IPS-NIHi11 (cell line): ENCODE measurements at regions not wholly inside any gene's neighbourhood (a gene's known extent, or its start where the extent isn't known, plus 50 kb on each side); places are given as distances from the start of the nearest gene placed in this dataset.

Source experiments
- DNase-seq: peaks from one replicate; pipeline ENCODE4 v3.0.0; 2012; ENCODE audit warnings: mixed read lengths, low spot score

GRCh38 chr18:47601581-47602272 is 328.7 kb downstream of the SMAD2 start:
- DNase-seq, result peak; percentile 45

DNA sequence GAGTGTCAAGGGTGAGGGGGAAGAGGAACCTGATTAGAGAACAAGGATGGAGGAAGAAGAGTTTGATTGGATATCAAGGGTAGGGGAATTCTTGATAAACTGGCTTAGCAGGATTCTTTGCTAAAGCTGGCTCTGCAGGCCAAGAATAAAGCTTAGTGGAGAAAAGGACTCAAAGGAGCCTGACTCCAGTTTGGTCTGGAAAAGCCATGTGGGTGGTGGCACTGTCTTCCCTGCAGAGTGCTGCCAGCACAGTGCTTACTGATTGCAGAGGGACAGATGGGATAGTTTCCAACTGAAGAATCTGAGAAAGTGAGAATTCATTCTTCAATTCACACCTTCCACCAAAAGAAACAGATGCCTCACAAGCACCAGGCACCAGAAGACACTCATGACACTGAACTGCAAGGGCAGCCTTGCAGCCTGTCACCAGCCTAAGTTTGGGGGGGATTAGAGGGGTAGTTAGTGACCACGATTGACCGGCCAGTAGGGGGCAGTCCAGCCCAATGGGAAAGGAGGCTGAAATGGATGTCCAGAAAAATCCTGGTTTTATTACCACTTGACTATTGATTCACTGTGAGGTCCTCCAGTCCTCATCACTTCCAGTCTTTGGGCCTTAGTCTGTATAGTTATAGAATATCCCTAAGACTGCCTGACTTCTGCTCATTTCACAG is 334.5 kb downstream of the SMAD2 start:
- peak; percentile 38 for DNase-seq

- no peak for DNase-seq
Measured at GRCh38 chr18:47594621-47595086, 335.8 kb downstream of the SMAD2 start.

- DNase-seq, result no peak
Measured at GRCh38 chr18:47593744-47594472, 336.6 kb downstream of the SMAD2 start.

GRCh38 chr18:47591429-47591828 is 339.0 kb downstream of the SMAD2 start:
- no peak for DNase-seq

DNA sequence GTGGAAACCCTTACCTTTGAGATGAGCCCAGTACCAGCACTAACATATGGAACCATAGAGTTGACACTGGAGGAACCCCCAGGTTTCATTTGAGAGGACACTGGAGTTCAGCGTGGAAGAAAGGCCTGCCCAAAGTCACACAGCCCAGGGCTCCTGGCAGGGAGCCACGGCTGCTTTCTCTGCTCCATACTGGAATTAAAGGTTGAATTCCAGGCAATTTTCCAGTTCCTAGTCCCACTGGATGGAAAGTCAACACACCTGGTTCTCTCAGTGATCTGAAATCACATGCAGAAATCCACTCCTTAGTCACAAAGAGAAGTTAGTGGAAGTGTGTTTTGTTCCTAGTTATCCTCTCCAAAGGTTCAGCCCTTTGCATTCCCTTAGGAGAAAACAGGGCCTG is 336.1 kb upstream of the SKOR2 start:
- no peak for DNase-seq

DNA sequence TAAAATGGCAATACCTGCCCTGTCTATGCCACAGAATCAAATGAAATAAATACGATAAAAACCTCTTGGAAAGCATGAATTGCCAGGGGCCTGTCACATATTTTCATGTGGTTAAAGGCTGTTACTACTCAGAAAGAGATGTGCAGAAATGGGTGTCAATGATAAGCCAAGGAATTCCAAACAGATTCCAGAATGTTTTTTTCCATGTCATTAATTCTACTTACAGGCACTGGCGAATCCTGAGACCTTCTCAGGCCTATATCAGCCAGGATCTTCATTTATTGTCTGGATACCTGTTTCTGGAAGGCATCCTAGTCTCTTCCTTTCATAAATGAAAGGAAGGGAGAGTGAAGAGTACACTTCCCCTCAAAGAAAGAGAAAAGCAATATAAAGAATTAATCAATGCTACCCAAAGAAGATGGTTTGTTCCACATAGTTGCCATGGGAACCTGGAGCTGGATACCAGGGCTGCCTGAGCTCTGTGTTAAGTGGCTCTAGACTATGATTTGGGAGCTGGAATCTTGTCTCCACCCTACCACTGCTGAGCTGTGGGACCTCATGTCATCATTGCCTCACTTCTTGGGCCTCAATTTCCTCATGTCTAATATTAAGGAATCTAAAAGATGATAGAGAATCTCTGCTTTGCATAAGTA is 335.1 kb upstream of the SKOR2 start:
- no peak for DNase-seq

GRCh38 chr18:47585914-47586313 is 334.5 kb upstream of the SKOR2 start:
- no peak for DNase-seq

GRCh38 chr18:47585136-47585535 is 333.7 kb upstream of the SKOR2 start:
- no peak for DNase-seq

DNA sequence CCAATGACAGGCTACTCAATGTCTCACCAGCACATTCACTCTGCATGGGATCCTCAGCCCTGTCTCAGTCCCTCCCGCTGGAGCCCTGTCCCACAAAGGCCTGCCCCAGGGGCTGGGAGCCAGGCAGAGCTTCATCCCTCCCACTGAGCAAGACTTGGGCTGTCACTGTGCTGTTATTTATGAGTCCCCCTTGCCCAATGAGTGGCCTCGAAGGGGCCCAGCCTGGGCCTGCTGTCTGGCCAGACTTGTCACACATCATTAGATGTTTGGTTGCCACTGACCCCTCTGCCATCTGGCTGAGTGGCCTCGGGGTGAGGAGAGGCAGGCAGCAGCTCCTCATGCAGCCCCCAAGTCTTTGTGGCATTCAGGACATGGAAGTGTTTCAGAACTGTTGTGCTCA is 330.6 kb upstream of the SKOR2 start:
- DNase-seq, result no peak

GRCh38 chr18:47577520-47577919 is 326.1 kb upstream of the SKOR2 start:
- DNase-seq, result peak; percentile 36

- no peak for DNase-seq
Measured at GRCh38 chr18:47574966-47575365, 323.5 kb upstream of the SKOR2 start.

- no peak for DNase-seq
Measured at GRCh38 chr18:47571957-47572356, 320.5 kb upstream of the SKOR2 start.

- DNase-seq, result no peak
Measured at GRCh38 chr18:47566809-47567208, 315.3 kb upstream of the SKOR2 start.

- DNase-seq, result peak; percentile 56
Measured at GRCh38 chr18:47560723-47561715, 309.6 kb upstream of the SKOR2 start.

- DNase-seq, result no peak
Measured at GRCh38 chr18:47558110-47558750, 306.8 kb upstream of the SKOR2 start.

DNA sequence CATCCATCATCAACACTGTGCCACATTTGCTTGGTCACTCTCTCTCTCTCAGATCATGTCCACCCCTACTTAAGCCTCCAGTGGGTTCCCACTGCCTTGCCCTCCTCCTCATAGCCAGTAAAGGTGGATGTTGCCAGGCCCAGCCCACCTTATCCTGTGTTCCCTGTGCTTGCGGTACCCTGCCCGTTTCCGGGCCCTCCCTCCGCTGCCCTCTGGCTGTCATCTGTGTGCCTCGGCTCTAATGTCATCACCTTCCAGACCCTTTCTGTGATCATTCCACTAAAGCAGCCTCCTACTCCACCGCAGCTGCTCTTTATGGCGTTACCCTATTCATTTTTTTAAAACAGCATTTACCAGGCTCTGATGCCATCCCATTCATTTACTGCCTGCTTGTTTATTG is 305.7 kb upstream of the SKOR2 start:
- DNase-seq, result peak; percentile 40

DNA sequence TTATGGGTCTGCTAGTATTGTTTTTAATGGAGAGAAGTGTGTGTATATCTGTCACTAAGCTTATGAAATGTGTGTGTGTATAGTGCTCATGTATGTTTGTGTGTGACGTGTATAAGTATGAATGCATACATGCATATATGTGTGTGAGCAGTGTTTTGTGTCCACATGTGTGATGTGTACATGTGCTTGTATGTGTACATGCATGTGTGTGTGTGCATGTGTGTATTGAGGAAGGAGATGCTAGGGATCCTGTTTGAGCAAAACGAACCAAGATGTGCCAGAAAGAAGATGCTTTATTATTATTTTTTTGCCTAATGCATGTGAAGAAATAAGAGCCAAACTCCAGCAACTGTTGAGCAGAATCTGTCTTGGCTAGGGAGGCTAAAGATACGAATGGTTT is 301.3 kb upstream of the SKOR2 start:
- no peak for DNase-seq

DNA sequence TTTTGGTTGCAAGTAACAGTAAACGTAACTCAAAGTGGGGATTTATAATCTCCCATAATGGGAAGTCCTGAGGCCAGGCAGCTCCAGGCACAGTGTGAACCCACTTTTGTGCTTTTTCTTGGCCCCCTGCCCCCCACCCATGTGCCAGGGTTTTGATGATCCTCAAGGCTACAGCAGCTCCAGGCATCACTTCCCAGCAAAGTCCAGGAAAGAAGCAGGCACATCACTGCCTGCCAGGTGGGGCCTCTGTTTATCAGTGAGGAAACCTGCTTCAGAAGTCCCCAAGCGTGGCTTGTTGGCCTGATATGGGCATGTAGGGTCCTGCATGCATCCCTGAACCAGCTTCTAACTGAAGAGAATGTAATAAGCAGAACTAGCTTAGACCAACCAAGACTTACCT is 299.2 kb upstream of the SKOR2 start:
- no peak for DNase-seq

- DNase-seq, result no peak
Measured at GRCh38 chr18:47549021-47549540, 297.6 kb upstream of the SKOR2 start.
